ENCODE measurements at regions not wholly inside any gene's neighbourhood (a gene's known extent, or its start where the extent isn't known, plus 50 kb on each side); places are given as distances from the start of the nearest gene placed in this dataset.
"Not testable (repeated sequence)": the region's sequence is repeated elsewhere in the genome, so short reads cannot be mapped to it uniquely, and the experiment has no call there.

DNA sequence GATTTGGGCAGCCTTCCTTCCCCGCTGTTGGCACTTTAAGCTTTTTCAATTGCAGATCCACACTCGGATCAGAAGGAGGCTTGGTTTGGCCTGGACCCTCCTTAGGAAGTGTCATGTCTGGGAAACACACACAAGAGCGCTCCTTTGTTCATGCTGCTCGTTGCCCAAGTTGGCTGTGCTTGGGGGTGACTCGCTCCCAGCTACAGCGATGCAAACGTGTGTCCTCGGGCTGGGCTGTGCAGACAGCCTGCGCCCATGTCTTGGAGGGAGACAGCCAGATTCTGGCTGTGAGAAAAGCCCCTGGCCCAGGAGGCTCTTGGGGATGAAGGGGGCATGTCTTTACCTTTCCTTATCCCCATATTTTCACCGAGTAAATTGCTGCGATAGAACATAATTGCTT lies 665.6 kb upstream of the EEF2KMT start:
- Mint-ChIP-seq H3K27ac (no peak overlapping the region), H3K36me3 (no peaks in the 10 kb centered on the region), H3K4me1 (no peaks in the 10 kb centered on the region), H3K4me3 (no peak overlapping the region), H3K9me3 (peaks cover under 1 to 16% (median 5%) of the 10 kb centered on the region in 8 donors), H3K27me3 (no peaks in the 10 kb centered on the region)
- no peaks in the 10 kb centered on the region for H3K36me3 ChIP-seq (ENCODE audit: insufficient read depth, low read length)
- no peak overlapping the region for H3K4me3 ChIP-seq (ENCODE audit: low read length in 2 of 2)
- no peak overlapping the region for H3K27ac ChIP-seq (ENCODE audit: low read depth, low read length)
- DNase-seq = no peak
- intact Hi-C loops (cut with micrococcal nuclease) = no loop called here
- ChIA-PET CTCF (ENCODE audit: partially characterized antibody) (no interaction called here), POLR2A (ENCODE audit: partially characterized antibody) (no interaction called here)
- H3K4me1 ChIP-seq (ENCODE audit: insufficient read depth, low read length) = no peaks in the 10 kb centered on the region
- peaks cover 0 to 4% of the 10 kb centered on the region in 2 donors for H3K9me3 ChIP-seq (ENCODE audit: control insufficient read depth in 1 of 2, low read length in 2 of 2)
- no peaks in the 10 kb centered on the region for H3K27me3 ChIP-seq (ENCODE audit: insufficient read depth, low read length)

DNA sequence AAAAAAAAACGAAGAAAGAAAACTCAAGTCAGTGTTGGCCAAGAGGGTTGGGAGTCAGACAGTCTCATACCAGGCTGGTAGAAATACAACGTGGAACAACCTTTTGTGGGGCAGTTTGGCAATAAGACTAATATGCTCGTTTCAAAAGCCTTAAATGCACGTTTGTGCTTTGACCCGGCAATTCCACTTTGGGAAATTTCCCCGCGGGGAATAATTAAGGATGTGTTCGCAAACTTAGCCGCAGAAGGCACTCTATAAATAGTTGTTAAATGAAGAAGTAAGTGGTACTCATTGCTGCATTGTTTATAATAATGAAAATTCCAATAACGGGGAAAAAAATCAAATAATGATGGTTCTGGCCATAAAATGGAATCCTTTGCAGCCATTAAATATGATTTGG lies 664.8 kb upstream of the EEF2KMT start:
- DNase-seq = no peak
- H3K27me3 Mint-ChIP-seq = no peaks in the 10 kb centered on the region
- Histone ChIP-seq H3K4me3 (ENCODE audit: low read length in 2 of 2) (no peak overlapping the region), H3K9me3 (ENCODE audit: control insufficient read depth in 1 of 2, low read length in 2 of 2) (peaks cover 0 to 4% of the 10 kb centered on the region in 2 donors), H3K27me3 (ENCODE audit: insufficient read depth, low read length) (no peaks in the 10 kb centered on the region), H3K36me3 (ENCODE audit: insufficient read depth, low read length) (no peaks in the 10 kb centered on the region), H3K4me1 (ENCODE audit: insufficient read depth, low read length) (no peaks in the 10 kb centered on the region), H3K27ac (ENCODE audit: low read depth, low read length) (no peak overlapping the region)
- no peaks in the 10 kb centered on the region for H3K4me1 Mint-ChIP-seq
- no peak overlapping the region for H3K27ac Mint-ChIP-seq
- no peak overlapping the region for H3K4me3 Mint-ChIP-seq
- ChIA-PET CTCF (ENCODE audit: partially characterized antibody) (no interaction called here), POLR2A (ENCODE audit: partially characterized antibody) (no interaction called here)
- intact Hi-C loops (cut with micrococcal nuclease) = no loop called here
- no peaks in the 10 kb centered on the region for H3K36me3 Mint-ChIP-seq
- peaks cover 2 to 16% (median 5%) of the 10 kb centered on the region in 8 donors for H3K9me3 Mint-ChIP-seq

DNA sequence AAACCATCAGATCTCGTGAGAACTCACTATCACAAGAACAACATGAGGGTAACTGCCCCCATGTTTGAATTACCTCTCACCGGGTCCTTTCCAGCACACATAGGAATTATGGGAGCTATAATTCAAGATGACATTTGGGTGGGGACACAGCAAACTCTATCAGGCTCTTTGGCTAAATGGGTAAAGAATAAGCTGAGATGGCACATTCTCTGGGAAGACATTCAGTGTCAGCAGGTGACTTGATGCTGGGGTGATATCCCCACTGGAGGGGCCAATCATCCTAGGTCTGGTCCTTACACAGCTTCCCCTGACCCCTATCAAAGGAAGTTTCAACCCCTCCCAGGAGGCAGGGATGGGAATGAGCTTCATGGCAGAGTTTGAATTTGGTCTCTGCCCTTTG lies 664.0 kb upstream of the EEF2KMT start:
- Histone ChIP-seq H3K9me3 (ENCODE audit: control insufficient read depth in 1 of 2, low read length in 2 of 2) (peaks cover 0 to 4% of the 10 kb centered on the region in 2 donors), H3K36me3 (ENCODE audit: insufficient read depth, low read length) (no peaks in the 10 kb centered on the region), H3K27me3 (ENCODE audit: insufficient read depth, low read length) (no peaks in the 10 kb centered on the region), H3K27ac (ENCODE audit: low read depth, low read length) (no peak overlapping the region), H3K4me3 (ENCODE audit: low read length in 2 of 2) (no peak overlapping the region), H3K4me1 (ENCODE audit: insufficient read depth, low read length) (no peaks in the 10 kb centered on the region)
- Mint-ChIP-seq H3K27ac (no peak overlapping the region), H3K27me3 (no peaks in the 10 kb centered on the region), H3K4me3 (no peak overlapping the region), H3K9me3 (peaks cover 2 to 20% (median 7%) of the 10 kb centered on the region in 8 donors), H3K4me1 (no peaks in the 10 kb centered on the region), H3K36me3 (no peaks in the 10 kb centered on the region)
- intact Hi-C loops (cut with micrococcal nuclease) = no loop called here
- POLR2A ChIA-PET (ENCODE audit: partially characterized antibody) = no interaction called here
- DNase-seq = no peak
- CTCF ChIA-PET (ENCODE audit: partially characterized antibody) = no interaction called here

DNA sequence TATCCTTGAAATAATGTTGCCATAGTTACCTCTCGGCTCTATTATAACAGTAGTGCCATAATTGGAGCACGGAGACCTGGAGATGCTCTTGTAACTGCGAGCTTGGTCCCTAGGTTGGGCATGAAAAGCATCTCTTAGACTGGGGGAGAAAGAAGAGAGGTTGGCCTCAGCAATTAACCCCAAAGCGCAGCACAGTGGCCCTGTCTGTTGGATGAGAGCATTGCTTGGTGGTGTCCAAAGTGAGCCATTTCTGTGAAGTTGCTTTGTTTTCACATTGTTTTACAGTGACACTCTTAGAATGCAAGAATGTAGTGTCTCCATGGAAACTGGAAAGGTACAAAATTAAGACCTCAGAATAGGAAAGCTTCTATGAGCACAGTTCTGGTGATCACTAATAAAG lies 660.7 kb upstream of the EEF2KMT start:
- peaks cover 4 to 11% (median 7%) of the 10 kb centered on the region in 8 donors for H3K9me3 Mint-ChIP-seq
- H3K27ac Mint-ChIP-seq = no peak overlapping the region
- no peak overlapping the region for H3K4me3 Mint-ChIP-seq
- Histone ChIP-seq H3K36me3 (ENCODE audit: insufficient read depth, low read length) (no peaks in the 10 kb centered on the region), H3K4me1 (ENCODE audit: insufficient read depth, low read length) (no peaks in the 10 kb centered on the region), H3K4me3 (ENCODE audit: low read length in 2 of 2) (no peak overlapping the region), H3K9me3 (ENCODE audit: control insufficient read depth in 1 of 2, low read length in 2 of 2) (no peaks in the 10 kb centered on the region), H3K27me3 (ENCODE audit: insufficient read depth, low read length) (no peaks in the 10 kb centered on the region), H3K27ac (ENCODE audit: low read depth, low read length) (no peak overlapping the region)
- no peak for DNase-seq
- H3K27me3 Mint-ChIP-seq = peaks cover 0 to 2% of the 10 kb centered on the region in 2 donors
- no peaks in the 10 kb centered on the region for H3K4me1 Mint-ChIP-seq
- no peaks in the 10 kb centered on the region for H3K36me3 Mint-ChIP-seq
- ChIA-PET CTCF (ENCODE audit: partially characterized antibody) (no interaction called here), POLR2A (ENCODE audit: partially characterized antibody) (no interaction called here)
- intact Hi-C loops (cut with micrococcal nuclease) = no loop called here

DNA sequence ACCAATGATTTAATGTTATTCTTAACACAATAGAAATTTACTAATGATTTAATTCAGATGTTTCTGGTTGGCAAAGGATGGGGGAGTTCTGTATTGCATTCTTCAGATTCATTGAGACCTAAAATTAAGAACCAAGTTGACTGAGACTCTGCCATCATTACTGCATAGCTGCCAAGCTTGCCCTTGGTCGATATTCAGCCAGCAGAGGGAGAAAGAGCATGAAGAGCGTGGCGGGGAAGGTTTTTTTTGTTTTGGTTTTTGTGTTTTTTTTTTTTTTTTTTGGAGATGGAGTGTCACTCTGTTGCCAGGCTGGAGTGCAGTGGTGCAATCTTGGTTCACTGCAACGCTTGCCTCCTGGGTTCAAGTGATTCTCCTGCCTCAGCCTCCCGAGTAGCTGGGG lies 659.4 kb upstream of the EEF2KMT start:
- Mint-ChIP-seq H3K27me3 (peaks cover 0 to 2% of the 10 kb centered on the region in 2 donors), H3K36me3 (no peaks in the 10 kb centered on the region), H3K27ac (no peak overlapping the region), H3K4me3 (no peak overlapping the region), H3K9me3 (peaks cover 4 to 11% (median 6%) of the 10 kb centered on the region in 8 donors), H3K4me1 (no peaks in the 10 kb centered on the region)
- DNase-seq = no peak
- CTCF ChIA-PET (ENCODE audit: partially characterized antibody) = interaction anchor here (0.7 kb wide), 1 partner anchor 29 kb away, joined by 3 read pairs; no protein-coding TSS in a partner anchor
- POLR2A ChIA-PET (ENCODE audit: partially characterized antibody) = no interaction called here
- no peak overlapping the region for H3K27ac ChIP-seq (ENCODE audit: low read depth, low read length)
- H3K36me3 ChIP-seq (ENCODE audit: insufficient read depth, low read length) = no peaks in the 10 kb centered on the region
- H3K27me3 ChIP-seq (ENCODE audit: insufficient read depth, low read length) = no peaks in the 10 kb centered on the region
- no peaks in the 10 kb centered on the region for H3K9me3 ChIP-seq (ENCODE audit: control insufficient read depth in 1 of 2, low read length in 2 of 2)
- no peak overlapping the region for H3K4me3 ChIP-seq (ENCODE audit: low read length in 2 of 2)
- intact Hi-C loops (cut with micrococcal nuclease) = no loop called here
- no peaks in the 10 kb centered on the region for H3K4me1 ChIP-seq (ENCODE audit: insufficient read depth, low read length)

DNA sequence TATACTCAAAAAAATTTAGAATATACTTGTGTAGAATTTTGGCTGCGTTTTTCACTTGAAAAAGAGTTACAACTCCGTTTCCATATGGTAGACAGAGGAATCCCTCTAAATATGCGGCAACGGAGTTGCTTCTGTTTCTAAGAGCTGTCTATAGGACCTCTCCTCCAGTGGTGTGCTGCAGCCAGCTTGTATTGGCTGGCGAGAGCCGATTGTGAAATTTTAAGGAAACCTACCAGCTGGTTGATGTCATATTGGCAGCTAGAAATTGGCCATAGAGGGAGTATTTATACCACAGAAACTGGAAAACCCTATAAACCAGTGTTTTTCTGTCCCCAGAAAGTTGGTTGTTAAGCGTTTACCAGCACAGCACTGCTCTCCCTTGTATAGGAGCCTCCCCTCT lies 655.8 kb upstream of the EEF2KMT start:
- POLR2A ChIA-PET (ENCODE audit: partially characterized antibody) = no interaction called here
- Histone ChIP-seq H3K9me3 (ENCODE audit: control insufficient read depth in 1 of 2, low read length in 2 of 2) (no peaks in the 10 kb centered on the region), H3K27ac (ENCODE audit: low read depth, low read length) (no peak overlapping the region), H3K36me3 (ENCODE audit: insufficient read depth, low read length) (no peaks in the 10 kb centered on the region), H3K4me3 (ENCODE audit: low read length in 2 of 2) (no peak overlapping the region), H3K4me1 (ENCODE audit: insufficient read depth, low read length) (no peaks in the 10 kb centered on the region), H3K27me3 (ENCODE audit: insufficient read depth, low read length) (no peaks in the 10 kb centered on the region)
- peaks cover 0 to 2% of the 10 kb centered on the region in 2 donors for H3K27me3 Mint-ChIP-seq
- H3K4me1 Mint-ChIP-seq = no peaks in the 10 kb centered on the region
- H3K4me3 Mint-ChIP-seq = no peak overlapping the region
- no peaks in the 10 kb centered on the region for H3K36me3 Mint-ChIP-seq
- CTCF ChIA-PET (ENCODE audit: partially characterized antibody) = no interaction called here
- no peak overlapping the region for H3K27ac Mint-ChIP-seq
- intact Hi-C loops (cut with micrococcal nuclease) = no loop called here
- H3K9me3 Mint-ChIP-seq = peaks cover 4 to 14% (median 10%) of the 10 kb centered on the region in 8 donors
- no peak for DNase-seq

DNA sequence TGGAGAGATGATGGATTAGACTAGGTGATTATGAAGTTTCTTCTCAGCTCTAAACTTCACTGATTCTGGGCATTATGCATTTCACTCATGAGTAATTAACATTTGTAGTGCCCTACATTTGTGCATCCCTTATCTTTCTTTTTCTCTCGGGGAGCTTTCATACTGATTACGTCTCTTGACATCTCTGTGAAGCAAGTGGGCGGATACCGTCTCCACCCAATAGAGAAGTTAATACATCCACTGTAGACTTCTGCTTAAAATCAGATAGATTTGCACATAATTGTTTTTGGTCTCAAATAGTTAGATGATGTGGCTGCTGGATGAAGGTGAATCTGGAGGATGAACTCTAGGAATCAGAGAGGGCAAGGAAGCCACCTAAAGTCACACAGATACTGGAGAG lies 653.6 kb upstream of the EEF2KMT start:
- POLR2A ChIA-PET (ENCODE audit: partially characterized antibody) = no interaction called here
- H3K27me3 Mint-ChIP-seq = peaks cover 0 to 2% of the 10 kb centered on the region in 2 donors
- DNase-seq = no peak

DNA sequence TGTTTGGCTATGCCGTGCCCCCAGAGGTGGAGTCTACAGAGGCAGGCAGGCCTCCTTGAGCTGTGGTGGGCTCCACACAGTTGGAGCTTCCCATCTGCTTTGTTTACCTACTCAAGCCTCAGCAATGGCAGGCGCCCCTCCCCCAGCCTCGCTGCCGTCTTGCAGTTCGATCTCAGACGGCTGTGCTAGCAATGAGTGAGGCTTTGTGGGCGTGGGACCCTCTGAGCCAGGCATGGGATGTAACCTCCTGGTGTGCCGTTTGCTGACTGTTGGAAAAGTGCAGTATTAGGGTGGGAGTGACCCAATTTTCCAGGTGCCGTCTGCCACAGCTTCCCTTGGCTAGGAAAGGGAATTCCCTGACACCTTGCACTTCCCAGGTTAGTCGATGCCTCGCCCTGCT lies 652.8 kb upstream of the EEF2KMT start:
- H3K36me3 ChIP-seq (ENCODE audit: insufficient read depth, low read length); H3K4me3 ChIP-seq (ENCODE audit: low read length in 2 of 2); H3K36me3 Mint-ChIP-seq; H3K4me1 Mint-ChIP-seq; intact Hi-C loops (cut with micrococcal nuclease); H3K27ac Mint-ChIP-seq; H3K9me3 ChIP-seq (ENCODE audit: control insufficient read depth in 1 of 2, low read length in 2 of 2); CTCF ChIA-PET (ENCODE audit: partially characterized antibody); H3K27ac ChIP-seq (ENCODE audit: low read depth, low read length); DNase-seq; H3K27me3 Mint-ChIP-seq; H3K4me1 ChIP-seq (ENCODE audit: insufficient read depth, low read length); H3K4me3 Mint-ChIP-seq; POLR2A ChIA-PET (ENCODE audit: partially characterized antibody); H3K27me3 ChIP-seq (ENCODE audit: insufficient read depth, low read length): not testable (repeated sequence)
- H3K9me3 Mint-ChIP-seq = peaks cover 0 to 21% (median 8%) of the 10 kb centered on the region in 8 donors

More for the DNA sequence above, 653.6 kb upstream of the EEF2KMT start:
- Mint-ChIP-seq H3K4me3 (no peak overlapping the region), H3K27ac (no peak overlapping the region), H3K36me3 (no peaks in the 10 kb centered on the region), H3K4me1 (no peaks in the 10 kb centered on the region), H3K9me3 (peaks cover 0 to 21% (median 9%) of the 10 kb centered on the region in 8 donors)
- no peaks in the 10 kb centered on the region for H3K36me3 ChIP-seq (ENCODE audit: insufficient read depth, low read length)
- intact Hi-C loops (cut with micrococcal nuclease) = no loop called here
- H3K9me3 ChIP-seq (ENCODE audit: control insufficient read depth in 1 of 2, low read length in 2 of 2) = no peaks in the 10 kb centered on the region
- CTCF ChIA-PET (ENCODE audit: partially characterized antibody) = no interaction called here
- H3K4me1 ChIP-seq (ENCODE audit: insufficient read depth, low read length) = no peaks in the 10 kb centered on the region
- no peak overlapping the region for H3K4me3 ChIP-seq (ENCODE audit: low read length in 2 of 2)
- no peak overlapping the region for H3K27ac ChIP-seq (ENCODE audit: low read depth, low read length)
- H3K27me3 ChIP-seq (ENCODE audit: insufficient read depth, low read length) = no peaks in the 10 kb centered on the region

Measured in CD4-positive, alpha-beta memory T cell (primary cell).